DOHH2 (cell line): ENCODE measurements at regions not wholly inside any gene's neighbourhood (a gene's known extent, or its start where the extent isn't known, plus 50 kb on each side); places are given as distances from the start of the nearest gene placed in this dataset.

ENCODE experiments used
- CTCF ChIP-seq: fragments of 200-600 bp; sonication (generic); IDR thresholded peaks from one replicate; pipeline ENCODE4 v1.5.1; 2014; ENCODE audit warnings: antibody characterized with exemption, mild to moderate bottlenecking, low read depth, low read length; ENCODE audit not compliant: poor library complexity, severe bottlenecking
- EZH2phosphoT487 ChIP-seq: fragments of 200-600 bp; sonication (generic); IDR thresholded peaks from 2 replicates; pipeline ENCODE4 v1.6.1; 2017; ENCODE audit warnings: borderline replicate concordance, mild to moderate bottlenecking, antibody characterized with exemption, low read length, moderate library complexity, mixed read lengths

GRCh38 chr4:93957186-93957585 is 128.6 kb downstream of the ATOH1 start:
- TF ChIP-seq CTCF: no peak
- no peak for TF ChIP-seq EZH2phosphoT487
